ENCODE measurements at regions not wholly inside any gene's neighbourhood (a gene's known extent, or its start where the extent isn't known, plus 50 kb on each side); places are given as distances from the start of the nearest gene placed in this dataset.

- no peaks in the 10 kb centered on the region for H4K20me1 ChIP-seq (ENCODE audit: insufficient read depth, poor library complexity, severe bottlenecking)
- H3K4me2 ChIP-seq = no peak overlapping the region
- no peaks in the 10 kb centered on the region for H3K79me2 ChIP-seq
- no peak overlapping the region for H3K4me3 ChIP-seq
- H3K27me3 ChIP-seq = no peaks in the 10 kb centered on the region
- WGBS (ENCODE audit: low lambda C conversion rate, missing lambda C conversion rate) = 71% methylated on average over 15 of the region's 15 CpGs
- no peak for DNase-seq (ENCODE audit: low spot score)
- no peaks in the 10 kb centered on the region for H3K36me3 ChIP-seq (replicated peaks; ENCODE audit: insufficient read depth, low read depth)
- TF ChIP-seq CTCF (IDR thresholded peaks at IDR 0.05; ENCODE audit: poor library complexity) = no peak
- TF ChIP-seq EZH2phosphoT487 (IDR thresholded peaks at IDR 0.05; ENCODE audit: low read depth, severe bottlenecking, unreplicated experiment) = no peak
- TF ChIP-seq EZH2 (IDR thresholded peaks at IDR 0.05; ENCODE audit: borderline replicate concordance) = no peak
- no peaks in the 10 kb centered on the region for H3K9me2 ChIP-seq (replicated peaks; ENCODE audit: insufficient read depth)
- H3K9me3 ChIP-seq (ENCODE audit: low read depth) = no peaks in the 10 kb centered on the region
- H3K4me1 ChIP-seq (ENCODE audit: insufficient read depth) = no peaks in the 10 kb centered on the region
- H2AFZ ChIP-seq = no peak overlapping the region
- no peak overlapping the region for H3K27ac ChIP-seq
Measured at GRCh38 chr5:158313733-158314464, 455.0 kb upstream of the CLINT1 start.

GRCh38 chr5:158313027-158313732 is 454.2 kb upstream of the CLINT1 start:
- Histone ChIP-seq H3K27ac (no peak overlapping the region), H3K4me1 (ENCODE audit: insufficient read depth) (no peaks in the 10 kb centered on the region), H3K9me3 (ENCODE audit: low read depth) (no peaks in the 10 kb centered on the region), H3K4me2 (no peak overlapping the region), H3K27me3 (no peaks in the 10 kb centered on the region), H3K79me2 (no peaks in the 10 kb centered on the region), H2AFZ (no peak overlapping the region), H4K20me1 (ENCODE audit: insufficient read depth, poor library complexity, severe bottlenecking) (no peaks in the 10 kb centered on the region), H3K4me3 (no peak overlapping the region), H3K9me2 (replicated peaks; ENCODE audit: insufficient read depth) (no peaks in the 10 kb centered on the region), H3K36me3 (replicated peaks; ENCODE audit: insufficient read depth, low read depth) (no peaks in the 10 kb centered on the region)
- no peak for TF ChIP-seq EZH2 (IDR thresholded peaks at IDR 0.05; ENCODE audit: borderline replicate concordance)
- TF ChIP-seq CTCF (IDR thresholded peaks at IDR 0.05; ENCODE audit: poor library complexity) = no peak
- WGBS (ENCODE audit: low lambda C conversion rate, missing lambda C conversion rate) = 84% methylated on average over 12 of the region's 12 CpGs
- no peak for DNase-seq (ENCODE audit: low spot score)

- no peaks in the 10 kb centered on the region for H3K9me3 ChIP-seq (ENCODE audit: low read depth)
- H2AFZ ChIP-seq = no peak overlapping the region
- peak overlapping the region; percentile 78 for H3K27ac ChIP-seq
- no peak for TF ChIP-seq EZH2phosphoT487 (IDR thresholded peaks at IDR 0.05; ENCODE audit: low read depth, severe bottlenecking, unreplicated experiment)
- TF ChIP-seq CTCF (IDR thresholded peaks at IDR 0.05; ENCODE audit: poor library complexity) = no peak
- TF ChIP-seq EZH2 (IDR thresholded peaks at IDR 0.05; ENCODE audit: borderline replicate concordance) = no peak
- WGBS (ENCODE audit: low lambda C conversion rate, missing lambda C conversion rate) = 62% methylated on average over 6 of the region's 6 CpGs
- DNase-seq (ENCODE audit: low spot score) = no peak
- H3K4me3 ChIP-seq = no peak overlapping the region
- no peaks in the 10 kb centered on the region for H3K36me3 ChIP-seq (replicated peaks; ENCODE audit: insufficient read depth, low read depth)
- no peaks in the 10 kb centered on the region for H3K79me2 ChIP-seq
- H3K27me3 ChIP-seq = no peaks in the 10 kb centered on the region
- no peak overlapping the region for H3K4me2 ChIP-seq
- H3K9me2 ChIP-seq (replicated peaks; ENCODE audit: insufficient read depth) = no peaks in the 10 kb centered on the region
- no peaks in the 10 kb centered on the region for H4K20me1 ChIP-seq (ENCODE audit: insufficient read depth, poor library complexity, severe bottlenecking)
- H3K4me1 ChIP-seq (ENCODE audit: insufficient read depth) = no peaks in the 10 kb centered on the region
Measured at GRCh38 chr5:158309088-158309807, 450.3 kb upstream of the CLINT1 start.
